Esophagus squamous epithelium (tissue), 4 donors: ENCODE measurements at regions not wholly inside any gene's neighbourhood (a gene's known extent, or its start where the extent isn't known, plus 50 kb on each side); places are given as distances from the start of the nearest gene placed in this dataset.

Experiments used
- POLR2A ChIP-seq, 4 donors: fragments of 450-650 bp; IDR thresholded peaks; one replicate each; pipeline ENCODE4 v1.6.1; 2017; ENCODE audit warnings: antibody characterized with exemption in 4 of 4, mild to moderate bottlenecking in 4 of 4, moderate library complexity in 3 of 4
- TF ChIP-seq, protein P1 (sequence below), 6 experiments: fragments of 450-650 bp in 4 of 6; fragments of 200-600 bp in 2 of 6; sonication (generic) in 2 of 6; IDR thresholded peaks; one replicate each; pipeline ENCODE4 v1.5.1; 2016 to 2019; ENCODE audit warnings: antibody characterized with exemption in 6 of 6, mild to moderate bottlenecking in 4 of 6, moderate library complexity in 4 of 6

GRCh38 chr12:18919871-18920511 is 182.1 kb downstream of the CAPZA3 start:
- TF ChIP-seq, protein P1, sequence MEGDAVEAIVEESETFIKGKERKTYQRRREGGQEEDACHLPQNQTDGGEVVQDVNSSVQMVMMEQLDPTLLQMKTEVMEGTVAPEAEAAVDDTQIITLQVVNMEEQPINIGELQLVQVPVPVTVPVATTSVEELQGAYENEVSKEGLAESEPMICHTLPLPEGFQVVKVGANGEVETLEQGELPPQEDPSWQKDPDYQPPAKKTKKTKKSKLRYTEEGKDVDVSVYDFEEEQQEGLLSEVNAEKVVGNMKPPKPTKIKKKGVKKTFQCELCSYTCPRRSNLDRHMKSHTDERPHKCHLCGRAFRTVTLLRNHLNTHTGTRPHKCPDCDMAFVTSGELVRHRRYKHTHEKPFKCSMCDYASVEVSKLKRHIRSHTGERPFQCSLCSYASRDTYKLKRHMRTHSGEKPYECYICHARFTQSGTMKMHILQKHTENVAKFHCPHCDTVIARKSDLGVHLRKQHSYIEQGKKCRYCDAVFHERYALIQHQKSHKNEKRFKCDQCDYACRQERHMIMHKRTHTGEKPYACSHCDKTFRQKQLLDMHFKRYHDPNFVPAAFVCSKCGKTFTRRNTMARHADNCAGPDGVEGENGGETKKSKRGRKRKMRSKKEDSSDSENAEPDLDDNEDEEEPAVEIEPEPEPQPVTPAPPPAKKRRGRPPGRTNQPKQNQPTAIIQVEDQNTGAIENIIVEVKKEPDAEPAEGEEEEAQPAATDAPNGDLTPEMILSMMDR (IDR thresholded peaks at IDR 0.05), result no peak
- TF ChIP-seq POLR2A (IDR thresholded peaks at IDR 0.05), result no peak
